ENCODE measurements at regions not wholly inside any gene's neighbourhood (a gene's known extent, or its start where the extent isn't known, plus 50 kb on each side); places are given as distances from the start of the nearest gene placed in this dataset.
"Not testable (repeated sequence)": the region's sequence is repeated elsewhere in the genome, so short reads cannot be mapped to it uniquely, and the experiment has no call there.

DNA sequence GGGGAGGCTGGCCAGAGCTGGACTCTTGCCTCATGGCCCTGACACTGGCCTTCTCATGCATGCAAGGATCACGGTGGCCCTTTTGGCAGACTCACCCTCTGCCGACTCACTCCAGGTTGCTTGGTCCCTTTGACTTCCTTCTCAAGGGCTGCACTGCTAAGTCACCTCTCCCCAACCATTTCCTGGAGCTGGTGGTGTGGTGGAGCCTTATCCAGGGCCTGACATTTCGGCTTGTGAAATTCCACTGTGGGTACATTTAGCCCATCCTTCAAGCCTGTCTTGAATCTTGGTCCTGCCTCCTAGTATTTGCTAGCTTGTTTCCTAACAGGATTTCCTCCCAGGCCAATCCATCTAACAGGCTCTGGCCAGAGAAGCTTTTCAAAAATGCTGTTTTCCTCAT, 52.6 kb upstream of the JUN start:
- DNase-seq (ENCODE audit: low spot score): no peak

DNA sequence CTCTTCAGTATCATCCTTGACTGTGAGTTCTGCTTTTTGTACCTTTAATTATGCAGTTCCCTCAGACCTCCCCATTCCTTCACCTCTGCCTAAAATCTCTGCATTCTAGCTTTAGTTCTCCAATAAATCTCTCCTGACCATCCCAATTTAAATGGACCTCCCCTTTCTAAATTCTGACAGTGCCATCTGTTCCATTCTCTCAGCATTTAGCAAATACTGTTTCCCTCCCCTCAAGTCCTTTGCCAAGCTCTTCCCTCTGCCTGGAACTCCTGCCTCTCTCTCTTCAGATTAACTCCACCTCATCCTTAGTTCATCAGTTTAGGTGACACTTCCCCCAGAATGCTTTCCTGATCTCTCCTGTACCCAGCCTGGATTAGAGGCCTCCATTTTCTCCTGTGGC, 54.0 kb upstream of the JUN start:
- no peak for DNase-seq (ENCODE audit: low spot score)

DNA sequence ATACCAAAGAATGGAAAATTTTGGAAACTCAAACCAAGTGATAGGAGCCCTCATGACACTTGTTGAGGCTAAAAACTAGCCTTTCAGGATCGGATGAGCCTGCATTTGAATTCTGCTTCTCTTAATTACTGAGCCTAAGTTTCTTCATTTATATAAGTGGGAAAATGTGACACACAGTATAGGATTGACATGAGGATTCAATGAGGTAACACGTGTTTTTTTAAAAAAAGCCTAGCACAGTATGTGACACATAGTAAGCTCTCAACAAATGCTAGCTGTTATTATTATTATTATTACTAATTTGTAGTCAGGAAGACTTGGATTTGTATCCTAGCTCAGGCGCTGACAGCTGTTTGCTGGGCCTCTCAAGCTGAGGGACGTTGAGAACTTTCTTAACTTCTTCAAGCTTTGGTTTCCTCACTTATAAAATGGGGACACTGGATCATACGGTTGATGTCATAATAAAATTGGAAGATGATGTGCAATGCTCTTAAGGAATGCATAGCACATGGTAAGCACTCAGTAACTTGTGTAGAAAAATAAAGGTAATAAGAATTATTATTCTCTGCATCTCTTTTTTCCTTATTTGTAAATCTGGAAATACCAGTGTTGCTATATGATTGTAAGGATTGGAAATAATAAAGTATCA, 55.4 kb upstream of the JUN start:
- no peak for DNase-seq (ENCODE audit: low spot score)

DNA sequence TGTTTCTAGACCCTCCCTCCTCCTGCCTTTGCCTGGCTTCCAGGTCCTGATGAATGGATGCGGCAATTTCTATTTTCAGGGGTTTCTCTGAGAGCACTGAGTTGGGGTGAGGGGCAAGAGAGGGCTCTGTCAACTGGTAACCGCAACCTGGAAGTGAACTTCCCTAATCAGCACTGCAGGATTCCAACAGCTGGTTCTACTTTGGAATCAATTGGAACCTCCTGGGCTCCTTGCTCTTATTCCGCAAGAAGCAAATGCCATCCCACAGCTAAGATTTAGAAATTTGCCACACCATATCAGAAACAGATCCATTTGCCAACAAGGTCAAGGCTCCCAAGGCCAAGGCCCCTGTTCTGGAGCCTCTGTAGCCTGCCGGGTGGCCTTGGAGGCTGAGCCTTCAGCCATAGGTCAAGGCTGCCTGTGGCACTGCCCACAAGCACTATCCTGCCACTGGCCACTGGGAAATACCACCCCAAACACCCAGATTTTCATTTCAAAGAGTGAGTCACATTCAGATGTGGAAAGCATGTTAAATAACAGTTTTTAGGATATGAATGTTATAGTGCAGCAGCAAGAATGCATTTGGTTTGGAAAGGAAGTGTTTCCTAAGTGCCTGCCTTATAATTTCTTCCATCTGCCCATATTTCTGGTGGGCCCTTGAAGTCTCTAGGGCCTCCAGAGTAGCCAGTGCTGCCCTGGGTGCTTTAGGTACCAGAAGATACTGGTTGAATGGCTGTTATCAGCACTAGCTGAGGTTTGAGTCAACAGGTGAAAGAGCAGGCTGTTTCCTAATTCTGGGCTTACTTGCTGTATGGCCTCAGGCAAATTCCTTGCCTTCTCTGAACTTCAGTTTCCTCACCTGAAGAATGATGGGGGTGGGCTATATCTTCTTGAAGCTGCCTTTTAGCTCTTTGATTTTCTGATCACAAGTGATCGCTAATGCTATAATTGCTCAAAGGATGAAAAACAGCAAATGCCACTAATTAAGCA, 56.3 kb upstream of the JUN start:
- no peak for DNase-seq (ENCODE audit: low spot score)

DNA sequence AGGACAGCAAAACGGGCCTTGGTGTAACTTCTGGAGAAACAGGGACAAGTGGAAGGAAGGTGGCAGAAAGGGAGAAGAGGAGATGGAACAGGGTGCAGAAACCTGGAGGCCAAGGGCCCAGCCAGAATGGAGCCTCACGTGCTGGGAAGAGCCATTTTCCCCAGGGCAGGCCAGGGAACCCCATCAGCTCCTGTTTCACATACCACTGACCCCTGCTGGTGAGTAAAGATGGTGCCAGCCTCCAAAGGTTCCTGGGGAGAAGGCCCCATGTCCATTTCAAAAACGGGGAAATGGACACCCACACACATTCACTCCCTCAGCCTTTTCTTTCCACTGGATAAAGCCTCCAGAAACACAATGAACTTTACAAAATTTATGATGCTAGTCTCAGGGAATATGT, 57.6 kb upstream of the JUN start:
- DNase-seq (ENCODE audit: low spot score): no peak

DNA sequence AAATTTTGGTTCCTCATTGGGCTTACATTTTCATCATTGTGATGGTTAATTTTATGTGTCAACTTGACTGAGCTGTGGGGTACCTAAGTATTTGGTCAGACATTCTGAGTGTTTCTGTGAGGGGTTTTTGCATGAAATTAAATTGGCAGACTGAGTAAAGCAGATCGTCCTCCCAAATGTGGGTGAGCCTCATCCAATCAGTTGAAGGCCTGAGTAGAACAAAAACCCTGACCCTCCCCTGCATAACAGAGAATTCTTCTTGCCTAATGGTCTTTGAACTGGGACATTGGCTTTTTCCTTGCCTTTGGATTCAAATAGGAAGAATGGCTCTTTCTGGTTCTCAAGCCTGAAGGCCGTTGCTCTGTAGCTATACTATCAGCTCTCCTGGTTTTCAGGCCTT, 59.1 kb upstream of the JUN start:
- no peak for DNase-seq (ENCODE audit: low spot score)

DNA sequence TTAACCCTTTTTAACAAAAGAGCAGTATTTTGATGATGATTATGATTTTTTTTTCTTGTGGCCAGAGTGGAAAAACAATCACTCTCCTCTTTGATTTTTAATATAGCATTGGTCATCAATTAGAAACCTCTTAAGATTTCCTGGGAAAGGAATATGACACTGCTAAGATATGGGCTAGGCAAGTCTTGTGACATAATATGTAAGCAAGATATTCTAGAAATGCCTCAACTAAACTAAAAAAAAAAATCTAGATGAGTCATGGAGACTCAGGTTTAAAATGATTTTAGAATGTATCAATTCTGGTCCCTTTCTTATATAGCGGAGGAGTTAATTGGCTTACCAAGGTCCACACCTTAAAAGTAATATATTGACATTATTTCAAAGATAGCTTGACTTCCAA, 60.3 kb upstream of the JUN start:
- no peak for DNase-seq (ENCODE audit: low spot score)

DNA sequence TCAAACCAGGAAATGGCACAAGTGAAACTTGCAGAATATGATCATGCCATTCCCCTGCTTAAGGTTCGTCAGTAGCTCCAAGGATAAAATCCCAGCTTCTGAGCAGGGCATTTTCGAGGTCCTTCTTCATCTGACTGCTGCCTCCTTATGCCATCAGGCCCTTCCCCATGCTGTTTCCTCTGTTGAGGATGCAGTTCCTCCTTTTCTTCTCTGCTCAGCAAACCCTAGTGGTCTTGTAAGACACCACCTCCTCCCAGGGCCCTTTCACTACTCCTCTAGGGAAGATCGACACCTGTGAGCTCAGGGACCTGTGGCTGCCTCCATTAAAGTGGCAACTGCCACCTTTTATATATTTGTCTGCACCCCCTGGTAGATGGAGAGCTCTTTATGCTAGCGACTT, 62.1 kb upstream of the JUN start:
- DNase-seq (ENCODE audit: low spot score): no peak

DNA sequence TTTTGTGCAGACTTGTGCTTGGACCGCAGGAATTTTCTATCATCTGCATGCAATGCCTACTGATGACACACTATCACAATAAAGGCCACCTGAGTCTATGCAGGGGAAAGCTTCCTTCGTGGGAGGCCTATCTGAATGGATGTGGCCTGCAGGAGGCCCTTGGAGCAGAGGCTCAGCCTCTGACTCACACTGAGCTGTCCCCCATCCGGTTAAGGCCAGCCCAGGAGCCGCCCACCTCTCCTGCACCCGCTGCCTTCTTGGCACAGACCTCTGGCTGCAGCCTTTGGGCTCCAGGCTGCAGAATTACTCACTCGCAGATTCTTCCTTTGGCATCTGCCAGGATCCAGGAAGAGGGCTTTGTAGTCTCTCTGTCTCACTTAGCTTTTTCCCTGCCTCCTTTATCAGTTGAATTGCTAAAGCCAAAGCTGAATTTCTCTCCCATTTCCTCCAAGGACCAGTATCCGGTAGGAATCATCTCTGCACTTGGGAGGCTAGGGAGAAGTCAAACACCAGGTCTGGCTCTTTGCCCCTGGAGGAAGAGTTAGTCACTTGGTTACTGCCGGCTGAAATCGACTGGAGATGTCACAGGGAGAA, 65.1 kb upstream of the JUN start:
- DNase-seq (ENCODE audit: low spot score): no peak

DNA sequence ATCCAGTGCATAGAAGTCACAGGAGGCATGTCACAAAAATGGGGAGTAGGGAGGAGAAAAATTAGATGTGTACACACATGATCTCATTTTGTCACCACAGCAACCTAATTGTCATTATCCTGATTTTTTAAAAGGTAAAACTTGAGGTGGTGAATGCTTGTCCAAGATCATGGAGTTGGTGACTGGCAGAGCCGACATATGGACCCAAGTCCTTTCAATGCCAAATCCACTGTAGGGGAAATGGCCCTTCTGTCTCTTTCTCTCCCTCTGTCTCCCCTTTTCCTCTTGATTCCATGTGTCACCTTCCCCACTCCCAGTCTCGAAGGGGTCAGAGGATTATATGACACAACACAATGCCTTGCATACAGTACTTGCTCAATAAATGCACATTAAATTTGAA, 65.7 kb upstream of the JUN start:
- no peak for DNase-seq (ENCODE audit: low spot score)

DNA sequence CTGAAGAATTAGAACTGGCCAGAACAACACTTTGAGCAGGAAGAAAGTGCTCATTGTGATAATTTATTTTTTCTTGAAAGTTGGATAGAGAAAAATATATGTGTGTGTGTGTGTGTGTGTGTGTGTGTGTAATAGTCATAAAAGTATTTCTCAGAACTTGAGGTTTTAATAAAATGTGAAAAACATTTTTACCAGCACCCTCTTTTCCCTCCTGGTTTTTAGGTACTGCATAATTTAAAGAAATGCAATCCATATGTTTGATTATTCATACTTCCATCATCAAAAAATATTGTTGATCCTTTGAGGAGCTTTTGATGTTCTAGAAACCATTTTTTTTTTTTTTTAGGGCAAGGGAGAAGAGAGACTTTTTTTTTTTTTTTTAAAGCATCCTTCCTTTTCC, 66.8 kb upstream of the JUN start:
- no peak for DNase-seq (ENCODE audit: low spot score)

DNA sequence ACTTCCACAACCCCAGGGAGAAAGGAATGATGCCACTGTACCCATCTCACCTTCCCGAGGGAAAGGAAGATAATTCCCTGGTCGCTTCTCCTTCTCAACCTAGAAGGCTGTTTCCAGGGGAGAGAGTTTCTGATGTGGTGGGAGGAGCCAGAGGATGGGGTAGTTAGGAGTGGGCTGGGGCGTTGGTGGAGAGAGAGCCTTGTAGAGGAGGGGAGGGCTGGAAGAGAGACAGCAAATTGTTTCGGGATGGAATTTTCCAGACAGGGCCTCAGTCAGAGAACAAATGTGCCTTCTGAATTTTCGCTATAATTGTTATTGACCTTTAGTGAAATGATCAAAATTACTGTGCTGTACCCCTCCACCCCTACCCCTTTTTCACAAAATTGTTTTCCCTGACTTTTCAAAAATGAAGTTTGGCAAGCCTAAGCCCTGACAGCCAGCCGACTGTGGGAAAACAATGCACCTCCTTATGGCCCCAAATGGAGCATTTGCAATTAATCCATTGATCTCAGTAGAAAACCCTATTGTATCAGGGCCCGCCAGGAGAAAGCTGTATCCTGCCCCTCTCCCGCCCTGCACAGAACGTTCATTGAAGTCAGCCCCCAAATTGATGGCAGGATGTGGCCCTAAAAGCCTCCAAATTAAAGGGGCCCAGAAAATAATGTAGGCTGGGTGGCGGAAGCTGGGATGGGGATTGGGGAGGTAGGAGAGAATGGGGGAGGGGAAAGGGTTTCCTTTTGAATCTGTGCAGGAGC, 69.1 kb upstream of the JUN start:
- DNase-seq (ENCODE audit: low spot score): no peak

DNA sequence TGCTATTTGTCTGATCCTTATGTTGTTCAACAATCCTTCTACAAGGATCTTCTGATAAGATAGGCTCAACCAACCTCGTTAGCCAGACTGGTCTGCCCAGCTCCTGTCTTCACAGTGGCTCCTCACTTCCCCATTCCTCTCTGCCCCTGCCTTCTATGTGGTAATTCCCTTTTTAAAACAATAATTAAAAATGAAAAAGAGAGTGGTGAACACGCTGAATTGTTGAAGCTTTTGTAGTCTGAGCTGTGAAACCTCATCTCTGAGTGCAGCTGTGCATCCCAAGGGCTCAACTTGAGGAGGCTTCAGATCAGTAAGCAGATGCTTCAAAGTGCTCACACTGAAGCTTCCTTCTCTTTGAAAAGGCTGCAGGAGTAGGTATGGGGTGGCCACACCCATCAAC, 70.7 kb upstream of the JUN start:
- DNase-seq (ENCODE audit: low spot score): no peak

DNA sequence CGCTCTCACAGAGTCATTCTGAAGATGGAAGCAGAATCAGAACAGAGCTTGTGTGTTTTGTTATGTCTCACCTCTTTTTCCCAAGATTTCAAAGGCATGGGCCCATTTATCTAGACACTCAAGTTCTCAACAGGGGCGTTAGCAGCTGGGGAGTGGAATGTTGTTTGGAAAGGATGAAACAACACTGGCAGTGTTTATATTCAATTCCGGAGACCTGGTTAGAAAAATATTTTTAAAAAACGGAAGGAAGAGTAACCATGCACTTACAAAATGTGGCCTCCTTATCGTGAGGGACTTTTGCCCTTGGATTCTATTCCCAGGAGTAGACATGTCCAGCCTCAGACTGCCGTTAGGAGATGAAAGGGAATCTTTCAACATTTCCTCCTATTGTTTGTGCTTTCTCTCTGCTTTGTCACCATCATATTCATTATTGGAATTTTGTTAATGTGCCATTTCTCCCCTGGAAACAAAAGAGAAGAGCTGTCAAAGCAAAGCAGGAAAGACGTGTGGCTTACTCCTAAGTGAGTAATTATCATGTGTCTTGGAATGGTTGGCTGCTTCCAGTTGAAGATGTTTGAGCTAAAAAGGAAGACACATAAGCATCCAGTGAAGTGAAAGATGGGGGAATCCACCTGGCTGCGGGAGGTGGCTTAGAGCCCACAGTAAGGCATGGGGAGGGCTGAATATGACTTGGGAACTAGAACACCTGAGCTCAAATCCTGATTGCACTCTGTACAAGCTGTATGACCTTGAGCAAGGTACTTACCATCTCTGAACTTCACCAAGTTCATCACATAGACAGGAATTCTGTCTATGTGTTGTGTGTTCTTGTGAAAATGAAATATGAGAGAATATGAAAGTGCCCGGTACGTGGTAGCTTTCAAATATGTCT, 71.7 kb upstream of the JUN start:
- no peak for DNase-seq (ENCODE audit: low spot score)

DNA sequence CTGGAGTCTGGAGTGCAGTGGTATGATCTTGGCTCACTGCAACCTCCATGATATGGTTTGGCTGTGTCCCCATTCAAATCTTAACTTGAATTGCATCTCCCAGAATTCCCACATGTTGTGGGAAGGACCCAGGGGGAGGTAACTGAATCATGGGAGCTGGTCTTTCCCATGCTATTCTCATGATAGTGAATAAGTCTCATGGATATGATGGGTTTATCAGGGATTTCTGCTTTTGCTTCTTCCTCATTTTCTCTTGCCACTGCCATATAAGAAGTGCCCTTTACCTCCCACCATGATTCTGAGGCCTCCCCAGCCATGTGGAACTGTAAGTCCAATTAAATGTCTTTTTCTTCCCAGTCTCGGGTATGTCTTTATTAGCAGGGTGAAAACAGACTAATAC, 72.4 kb upstream of the JUN start:
- DNase-seq (ENCODE audit: low spot score): not testable (repeated sequence)

DNA sequence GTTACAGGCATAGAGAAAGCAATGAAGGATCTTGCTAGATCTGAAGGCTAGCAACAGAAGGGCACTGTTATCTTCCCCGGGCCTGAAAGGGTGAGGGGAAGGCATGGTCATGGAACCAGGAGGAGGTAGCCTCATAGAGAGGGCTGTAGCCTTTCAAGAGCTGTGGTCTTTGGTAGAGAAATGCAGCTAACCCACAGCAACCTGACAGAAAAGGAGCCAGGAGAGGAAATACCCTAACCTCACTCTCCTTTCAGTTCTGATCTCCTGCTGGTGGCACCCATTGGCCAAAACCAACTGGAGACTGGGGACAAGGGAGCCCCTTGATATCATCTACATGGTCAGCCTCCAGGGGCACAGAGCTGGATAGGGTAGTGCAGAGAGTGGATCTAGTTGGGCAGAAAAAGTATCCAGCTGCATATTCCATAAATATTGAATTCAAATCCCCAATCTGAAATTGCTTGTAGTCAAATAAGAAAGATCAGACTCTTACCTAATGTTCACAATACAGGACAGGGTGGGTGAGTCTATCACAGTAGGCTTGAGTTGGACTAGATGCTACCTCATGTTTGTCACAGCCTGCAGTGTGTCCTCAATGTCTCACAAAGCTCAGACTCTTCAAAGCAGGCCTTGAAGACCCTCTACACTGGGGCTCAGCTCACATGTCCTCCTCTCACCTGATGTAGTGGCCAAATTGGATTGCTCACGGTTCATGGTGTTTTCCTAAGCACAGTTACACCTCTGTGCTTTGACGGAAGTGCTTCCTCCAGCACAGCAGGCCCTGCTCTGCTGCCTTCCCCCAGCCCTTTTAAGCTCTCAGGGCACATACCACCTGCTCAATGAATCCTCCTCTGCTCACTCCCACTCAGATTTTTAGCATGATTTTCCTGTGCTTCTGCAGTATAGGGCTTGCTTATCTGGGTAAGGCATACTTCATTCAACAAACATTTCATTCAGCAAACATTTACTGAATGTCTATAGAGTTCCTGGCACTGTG, 74.1 kb upstream of the JUN start:
- DNase-seq (ENCODE audit: low spot score): no peak

DNA sequence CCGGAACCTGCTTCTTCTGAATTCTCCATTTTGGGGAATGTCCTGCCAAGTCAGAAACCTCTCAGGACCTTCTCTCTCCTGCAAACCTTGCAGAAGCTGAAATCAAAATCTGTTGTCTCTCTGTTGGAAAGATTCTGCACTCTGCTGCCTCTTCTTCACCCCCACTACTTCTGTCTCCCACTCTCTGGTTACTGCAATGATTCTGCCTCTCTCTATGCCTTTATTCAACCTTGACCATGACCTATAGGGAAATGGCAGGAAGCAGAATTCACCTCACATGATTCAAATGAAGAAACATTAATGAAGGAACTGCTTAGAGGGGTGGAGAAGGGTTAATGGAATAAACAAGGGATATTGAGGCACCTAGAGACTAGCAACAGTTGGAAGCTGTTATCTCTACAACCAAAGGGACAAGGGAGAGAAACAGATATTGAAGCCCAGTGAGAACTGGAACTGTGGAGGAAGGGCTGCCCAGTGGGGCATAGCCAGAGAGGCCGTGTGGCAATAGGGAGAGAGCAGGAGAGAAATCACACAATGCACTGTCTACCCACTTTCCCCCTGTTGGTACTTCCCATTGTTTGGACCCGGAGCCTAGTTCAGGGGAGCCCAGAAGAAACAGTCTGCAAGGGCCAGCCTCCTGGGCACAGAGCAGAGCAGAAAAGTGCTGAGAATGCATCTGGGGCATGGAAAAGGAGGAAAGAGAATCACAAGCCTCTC, 76.1 kb upstream of the JUN start:
- no peak for DNase-seq (ENCODE audit: low spot score)

DNA sequence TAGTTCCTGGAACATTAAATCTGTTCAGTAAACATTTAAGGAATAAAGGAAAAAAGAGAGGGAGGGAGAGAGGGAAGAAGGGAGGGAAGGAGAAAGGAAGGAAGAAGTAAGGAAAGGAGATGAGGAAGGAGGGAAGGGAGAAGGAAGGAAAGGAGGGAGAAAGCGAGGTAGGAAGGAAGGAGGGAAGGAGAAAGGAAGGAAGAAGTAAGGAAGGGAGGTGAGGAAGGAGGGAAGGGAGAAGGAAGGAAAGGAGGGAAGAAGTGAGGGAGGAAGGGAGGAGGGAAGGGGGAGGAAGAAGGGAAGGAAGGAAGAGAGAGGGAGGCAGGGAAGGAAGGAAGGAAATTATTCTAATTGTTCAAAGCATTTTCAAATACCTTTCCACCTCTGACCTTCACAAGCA, 77.2 kb upstream of the JUN start:
- no peak for DNase-seq (ENCODE audit: low spot score)

DNA sequence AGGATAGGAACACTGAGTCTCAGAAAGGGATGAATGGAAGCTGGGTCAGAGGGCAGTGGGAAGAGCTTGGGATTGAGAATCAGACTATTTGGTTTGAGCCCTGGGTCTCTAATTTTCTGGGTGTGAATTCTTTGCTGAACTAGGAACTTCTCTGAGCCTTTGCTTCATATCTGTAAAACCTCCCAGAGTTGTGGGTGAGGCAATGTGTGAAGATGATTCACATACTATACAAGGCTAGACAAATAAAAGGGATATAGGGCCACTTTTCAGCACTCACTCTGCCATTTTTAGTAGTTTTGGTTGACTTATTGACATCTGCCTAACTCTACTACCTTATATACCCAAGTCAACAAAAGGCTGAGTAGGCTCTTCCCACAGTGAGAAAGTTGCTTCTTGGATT, 77.7 kb upstream of the JUN start:
- no peak for DNase-seq (ENCODE audit: low spot score)

All from mesenteric fat pad (tissue), 1 donor.